PFSK-1 (cell line): ENCODE measurements at regions not wholly inside any gene's neighbourhood (a gene's known extent, or its start where the extent isn't known, plus 50 kb on each side); places are given as distances from the start of the nearest gene placed in this dataset.

Source experiments
- SIN3A ChIP-seq: IDR thresholded peaks from 2 replicates; pipeline ENCODE4 v1.6.1; 2012; ENCODE audit warnings: mild to moderate bottlenecking, low read length, moderate library complexity, borderline replicate concordance; ENCODE audit not compliant: insufficient read depth
- TAF1 ChIP-seq: IDR thresholded peaks from 2 replicates; pipeline ENCODE4 v1.6.1; 2012; ENCODE audit warnings: low read length, control low read depth, borderline replicate concordance; ENCODE audit not compliant: insufficient read depth
- TF ChIP-seq, protein P1 (sequence below), 2 experiments: IDR thresholded peaks; 2 replicates each; pipeline versions ENCODE4 v1.6.1 to v1.8.0; 2011 to 2012; ENCODE audit warnings: low read depth in 2 of 2, low read length in 2 of 2, control low read depth in 1 of 2, inconsistent platforms in 1 of 2, mild to moderate bottlenecking in 1 of 2, moderate library complexity in 1 of 2; ENCODE audit not compliant: insufficient read depth in 1 of 2

- TF ChIP-seq, protein P1, sequence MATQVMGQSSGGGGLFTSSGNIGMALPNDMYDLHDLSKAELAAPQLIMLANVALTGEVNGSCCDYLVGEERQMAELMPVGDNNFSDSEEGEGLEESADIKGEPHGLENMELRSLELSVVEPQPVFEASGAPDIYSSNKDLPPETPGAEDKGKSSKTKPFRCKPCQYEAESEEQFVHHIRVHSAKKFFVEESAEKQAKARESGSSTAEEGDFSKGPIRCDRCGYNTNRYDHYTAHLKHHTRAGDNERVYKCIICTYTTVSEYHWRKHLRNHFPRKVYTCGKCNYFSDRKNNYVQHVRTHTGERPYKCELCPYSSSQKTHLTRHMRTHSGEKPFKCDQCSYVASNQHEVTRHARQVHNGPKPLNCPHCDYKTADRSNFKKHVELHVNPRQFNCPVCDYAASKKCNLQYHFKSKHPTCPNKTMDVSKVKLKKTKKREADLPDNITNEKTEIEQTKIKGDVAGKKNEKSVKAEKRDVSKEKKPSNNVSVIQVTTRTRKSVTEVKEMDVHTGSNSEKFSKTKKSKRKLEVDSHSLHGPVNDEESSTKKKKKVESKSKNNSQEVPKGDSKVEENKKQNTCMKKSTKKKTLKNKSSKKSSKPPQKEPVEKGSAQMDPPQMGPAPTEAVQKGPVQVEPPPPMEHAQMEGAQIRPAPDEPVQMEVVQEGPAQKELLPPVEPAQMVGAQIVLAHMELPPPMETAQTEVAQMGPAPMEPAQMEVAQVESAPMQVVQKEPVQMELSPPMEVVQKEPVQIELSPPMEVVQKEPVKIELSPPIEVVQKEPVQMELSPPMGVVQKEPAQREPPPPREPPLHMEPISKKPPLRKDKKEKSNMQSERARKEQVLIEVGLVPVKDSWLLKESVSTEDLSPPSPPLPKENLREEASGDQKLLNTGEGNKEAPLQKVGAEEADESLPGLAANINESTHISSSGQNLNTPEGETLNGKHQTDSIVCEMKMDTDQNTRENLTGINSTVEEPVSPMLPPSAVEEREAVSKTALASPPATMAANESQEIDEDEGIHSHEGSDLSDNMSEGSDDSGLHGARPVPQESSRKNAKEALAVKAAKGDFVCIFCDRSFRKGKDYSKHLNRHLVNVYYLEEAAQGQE (IDR thresholded peaks at IDR 0.05; ENCODE audit: insufficient read depth in 1 of 2, low read depth in 2 of 2, low read length in 2 of 2), result no peak
- TF ChIP-seq SIN3A (no peak), TAF1 (no peak)
Measured at GRCh38 chr2:39547811-39548719, 111.0 kb upstream of the MAP4K3 start.
